ENCODE measurements at regions not wholly inside any gene's neighbourhood (a gene's known extent, or its start where the extent isn't known, plus 50 kb on each side); places are given as distances from the start of the nearest gene placed in this dataset.

DNA sequence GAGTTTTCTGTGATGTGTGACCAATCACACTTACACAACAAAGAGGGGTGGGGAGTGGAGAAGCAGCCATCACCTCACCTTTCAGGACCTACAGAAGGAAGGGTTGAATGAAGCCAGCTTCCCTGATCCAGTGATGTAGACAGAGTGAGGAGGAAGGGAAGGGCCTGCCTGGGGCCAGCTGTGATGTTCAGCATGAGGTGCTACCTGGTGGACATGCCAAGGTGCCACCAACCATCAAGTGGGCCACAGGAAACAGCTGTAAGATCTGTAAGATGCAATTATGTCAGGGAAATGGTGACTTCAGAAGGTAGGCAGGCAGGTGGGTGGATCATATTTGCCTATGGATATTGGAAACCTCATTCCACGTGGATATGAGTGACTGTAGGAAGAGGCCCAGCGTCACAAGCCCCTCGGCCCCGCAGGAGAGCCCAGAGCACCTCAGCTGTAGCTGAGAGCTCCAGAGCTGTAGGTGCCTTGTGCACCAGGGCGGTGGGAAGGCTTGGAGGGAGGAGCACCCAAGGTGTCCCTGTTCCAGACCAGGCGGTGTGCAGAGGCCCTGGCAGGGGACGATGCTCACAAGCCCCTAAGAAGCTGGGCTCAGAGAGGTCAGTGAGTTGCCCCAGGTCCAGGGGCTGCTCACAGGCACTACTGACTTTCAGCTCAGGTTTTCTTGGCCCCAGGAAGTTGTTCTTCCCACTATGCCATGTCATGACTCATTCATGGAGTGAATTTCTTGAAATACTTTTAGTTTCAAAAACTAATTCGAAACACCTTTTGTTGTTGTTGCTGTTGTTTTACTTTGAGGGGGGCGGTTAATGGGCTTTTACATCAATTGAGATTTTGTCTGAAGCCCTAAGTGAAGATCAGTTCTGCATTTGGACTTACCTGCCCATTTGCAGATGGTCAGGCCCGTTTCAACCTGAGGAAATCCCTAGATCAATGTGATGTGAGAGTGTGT, 94.2 kb upstream of the ALDH1A3 start:
- DNase-seq: no peak

GRCh38 chr15:100786139-100786531, 93.5 kb upstream of the ALDH1A3 start:
- DNase-seq: no peak

DNA sequence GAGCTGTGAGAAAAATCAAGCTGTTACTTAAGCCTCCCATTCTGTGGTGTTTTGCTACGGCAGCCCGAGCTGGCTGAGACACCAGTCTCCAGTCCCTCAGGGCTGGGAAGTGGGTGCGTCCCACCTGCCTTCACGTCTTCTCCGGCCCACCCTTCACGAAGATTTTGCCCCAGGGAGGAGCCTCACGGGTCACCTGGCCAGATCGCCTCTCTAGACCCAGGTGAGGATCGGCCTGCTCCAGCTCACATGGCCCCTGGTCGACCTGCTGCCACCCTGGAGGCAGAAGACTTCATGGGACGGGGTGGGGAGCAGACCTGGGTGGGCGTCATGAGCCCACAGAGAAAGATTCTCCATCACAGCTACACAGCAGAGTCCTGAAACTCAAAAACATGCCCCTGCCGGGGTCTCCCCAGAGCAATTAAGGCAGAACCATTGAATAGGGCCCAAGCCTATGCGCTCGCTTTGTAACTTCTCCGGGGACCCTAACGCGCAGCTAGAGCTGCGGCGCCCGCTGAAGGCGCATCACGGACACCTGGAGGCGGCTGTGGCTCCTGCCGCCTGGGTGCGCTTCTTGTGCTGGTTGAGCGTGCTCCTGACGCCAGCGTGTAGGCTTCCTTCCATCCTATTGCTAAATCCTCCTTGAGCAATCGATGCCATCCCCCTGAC, 92.6 kb upstream of the ALDH1A3 start:
- no peak for DNase-seq

DNA sequence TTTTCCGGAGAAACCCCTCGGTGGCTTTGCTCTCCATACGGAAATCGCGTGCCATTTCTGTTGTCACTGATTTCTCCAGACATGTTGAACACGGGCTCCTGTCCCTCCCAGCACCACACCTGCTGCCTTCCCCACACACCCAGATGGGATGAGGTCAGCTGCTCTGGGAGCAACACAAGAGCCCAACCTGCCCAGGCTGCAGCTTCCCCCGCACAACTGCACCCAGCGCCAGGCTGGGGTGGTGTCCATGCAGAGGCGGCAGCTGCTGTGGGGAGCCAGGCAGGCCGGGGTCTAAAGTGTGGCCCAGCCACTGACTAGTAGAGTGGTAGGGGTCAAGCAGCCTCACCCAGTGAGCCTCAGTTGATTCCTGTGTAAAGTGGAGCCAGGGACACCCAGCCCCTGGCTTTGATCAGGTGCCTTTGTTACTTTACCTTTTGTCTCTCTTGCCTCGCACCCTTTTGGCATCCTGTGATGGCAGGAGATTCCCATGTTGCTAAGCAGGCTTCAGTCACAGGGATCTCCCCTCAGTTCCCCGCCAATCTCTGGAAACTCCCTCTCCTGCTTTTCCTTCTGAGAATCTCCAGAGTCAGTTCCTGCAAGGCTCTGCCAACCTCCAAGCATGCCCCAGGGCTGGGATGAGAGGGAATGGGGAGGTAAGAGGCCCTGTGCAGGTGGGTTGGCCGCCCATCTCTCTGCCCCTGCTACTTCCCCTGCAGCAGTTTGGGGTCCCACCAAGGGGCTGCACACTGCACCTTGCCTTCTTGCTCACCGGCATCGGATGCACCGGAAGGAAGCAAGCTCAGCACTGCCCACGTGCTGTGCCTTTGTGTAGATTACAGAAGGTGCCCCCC, 91.8 kb upstream of the ALDH1A3 start:
- DNase-seq: no peak

DNA sequence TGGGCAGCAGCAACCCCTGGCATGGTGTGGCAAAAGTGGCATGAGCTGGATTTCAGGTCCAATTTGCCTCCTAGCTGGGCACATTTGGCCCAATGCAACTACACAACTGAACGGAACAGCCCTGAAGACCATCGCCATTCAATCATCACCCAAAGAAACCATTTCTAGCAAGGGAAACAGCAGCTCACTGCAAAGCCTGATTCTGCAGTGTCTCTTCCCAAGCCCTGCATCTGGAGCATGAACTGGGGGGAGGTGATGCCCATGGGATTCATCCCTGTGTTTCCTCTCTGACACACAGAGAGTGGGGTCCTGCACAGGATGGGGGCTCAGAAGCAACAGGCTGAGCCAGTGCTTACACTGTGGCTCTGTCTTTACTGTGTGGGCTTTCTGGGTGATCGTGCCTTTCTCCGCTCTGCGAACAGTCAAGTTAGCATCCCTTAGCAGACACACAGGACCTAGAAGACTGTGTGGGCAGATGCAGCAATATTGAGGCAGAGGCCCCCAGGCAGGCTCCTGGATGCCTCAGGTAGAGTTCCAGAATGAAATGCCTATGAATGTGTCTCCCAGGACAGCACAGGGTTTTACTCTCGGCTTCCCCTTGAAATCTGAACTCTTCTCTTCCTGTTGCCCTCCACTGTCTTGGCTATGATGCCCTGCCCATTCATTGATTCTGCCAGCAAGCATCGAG, 91.1 kb upstream of the ALDH1A3 start:
- DNase-seq: no peak

DNA sequence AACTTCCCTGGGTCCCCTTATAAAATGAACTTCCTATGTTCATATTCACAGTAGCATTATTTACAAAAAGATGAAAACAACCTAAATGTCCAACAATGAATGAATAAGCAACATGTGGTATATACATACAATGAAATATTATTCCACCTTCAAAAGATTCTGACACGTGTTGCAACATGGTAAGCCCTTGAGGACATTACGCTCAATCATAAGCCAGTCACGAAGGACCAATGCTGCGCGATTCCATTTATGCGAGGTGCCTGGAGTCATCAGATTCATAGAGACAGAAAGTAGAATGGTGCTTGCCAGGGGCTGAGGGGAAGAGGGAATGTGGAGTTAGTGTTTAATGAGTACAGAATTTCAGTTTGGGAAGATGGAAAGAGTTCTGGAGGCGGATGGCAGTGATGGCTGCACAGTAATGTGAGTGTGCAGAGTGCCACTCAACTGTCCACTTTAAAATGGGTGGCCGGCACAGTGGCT, 88.8 kb upstream of the ALDH1A3 start:
- no peak for DNase-seq

- no peak for DNase-seq
These were observed 85.6 kb upstream of the ALDH1A3 start for GRCh38 chr15:100794008-100794407.

DNA sequence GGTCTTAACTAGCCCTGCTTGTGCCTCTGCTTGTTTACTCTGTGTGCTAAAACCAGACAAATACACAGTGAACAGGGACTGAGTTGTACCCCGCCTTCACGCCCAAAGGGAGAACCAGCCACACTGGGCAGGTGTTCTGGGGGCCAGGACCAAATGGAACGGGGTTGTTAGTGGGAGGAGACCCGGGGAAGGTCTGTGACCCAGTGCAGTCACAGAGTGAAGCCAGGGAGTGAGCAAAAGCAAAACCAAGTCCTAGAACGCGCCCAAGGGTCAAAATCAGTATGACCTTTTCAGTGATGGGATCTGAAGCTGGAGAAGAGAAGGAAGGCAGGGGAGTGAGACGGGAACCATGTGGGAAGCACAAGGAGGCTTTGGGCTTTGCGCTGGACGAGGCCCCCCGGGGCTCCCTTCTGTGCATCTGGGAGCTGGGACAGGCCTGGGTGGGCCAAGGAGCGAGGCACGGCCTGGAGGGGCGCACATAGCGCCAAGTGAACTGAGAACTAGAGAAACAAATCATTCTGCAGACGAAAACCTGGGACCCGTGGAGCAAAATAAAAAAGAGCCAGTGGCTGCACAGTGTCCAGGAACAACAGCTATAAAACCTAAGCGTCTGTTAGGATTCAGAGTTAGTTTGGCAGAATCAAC, 78.3 kb upstream of the ALDH1A3 start:
- no peak for DNase-seq

- DNase-seq: no peak
These were observed 77.0 kb upstream of the ALDH1A3 start for GRCh38 chr15:100802421-100803170.

GRCh38 chr15:100803171-100803440, 76.5 kb upstream of the ALDH1A3 start:
- DNase-seq: no peak

DNA sequence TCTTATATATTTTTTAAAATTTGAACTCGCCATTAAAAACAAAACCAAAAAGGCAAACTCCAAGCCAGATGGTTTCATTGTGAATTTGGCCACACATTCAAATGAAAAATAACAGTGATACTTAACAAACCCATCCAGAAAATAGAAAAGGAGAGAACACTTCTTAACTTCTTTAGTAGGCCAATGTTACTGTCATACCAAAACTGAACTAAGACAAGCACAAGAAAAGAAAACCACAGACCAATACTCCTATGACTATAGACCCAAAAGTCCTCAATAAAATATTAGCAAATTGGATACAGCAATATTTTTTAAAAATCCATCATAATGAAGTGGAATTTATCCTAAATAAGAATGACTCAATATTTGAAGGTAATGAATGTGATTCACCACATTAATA, 73.5 kb upstream of the ALDH1A3 start:
- DNase-seq: no peak

DNA sequence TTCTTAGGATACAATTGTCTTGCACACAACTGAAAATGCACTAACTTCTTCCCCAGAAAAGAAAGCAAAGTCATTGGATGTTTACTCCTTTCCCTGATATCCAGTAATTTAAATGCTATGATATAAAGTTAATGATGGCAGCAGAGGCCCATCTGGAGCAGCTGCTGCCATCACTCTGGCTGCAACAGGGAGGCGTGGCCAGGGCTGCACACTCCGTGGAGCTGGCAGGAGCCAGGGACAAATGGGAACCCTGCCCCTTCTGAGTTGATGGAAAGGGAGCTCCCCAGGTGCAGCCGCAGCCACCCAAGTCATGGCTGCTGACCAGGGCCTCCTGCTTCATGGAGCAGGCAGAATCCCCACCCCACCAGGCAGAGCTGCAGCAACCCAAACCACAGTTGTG, 72.6 kb upstream of the ALDH1A3 start:
- no peak for DNase-seq

GRCh38 chr15:100808691-100809090, 70.9 kb upstream of the ALDH1A3 start:
- no peak for DNase-seq

DNA sequence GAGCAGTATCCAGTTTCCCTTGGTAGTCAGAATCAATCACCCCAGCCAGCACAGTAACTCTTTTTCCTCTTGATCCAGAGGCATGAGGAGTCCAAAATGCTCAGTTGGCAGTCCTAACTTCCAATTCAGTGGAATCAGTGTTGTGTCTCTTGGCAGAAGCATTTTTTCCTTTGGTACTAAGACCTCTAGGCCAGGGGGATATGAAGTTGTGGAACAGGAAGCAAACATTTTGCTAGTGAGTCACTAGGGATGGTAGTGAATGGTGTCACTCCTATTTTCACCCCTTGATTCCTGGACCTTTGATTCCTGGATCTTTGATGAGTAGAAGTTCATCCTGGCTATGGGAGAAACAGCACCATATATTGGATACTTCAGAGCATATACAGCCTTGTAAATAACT, 70.5 kb upstream of the ALDH1A3 start:
- DNase-seq: no peak

- no peak for DNase-seq
These were observed 70.0 kb upstream of the ALDH1A3 start for GRCh38 chr15:100809587-100809986.

- no peak for DNase-seq
These were observed 69.4 kb upstream of the ALDH1A3 start for GRCh38 chr15:100810229-100810628.

- no peak for DNase-seq
These were observed 68.8 kb upstream of the ALDH1A3 start for GRCh38 chr15:100810831-100811230.

- DNase-seq: no peak
These were observed 66.8 kb upstream of the ALDH1A3 start for GRCh38 chr15:100812802-100813201.

- no peak for DNase-seq
These were observed 60.7 kb upstream of the ALDH1A3 start for GRCh38 chr15:100818927-100819326.

DNA sequence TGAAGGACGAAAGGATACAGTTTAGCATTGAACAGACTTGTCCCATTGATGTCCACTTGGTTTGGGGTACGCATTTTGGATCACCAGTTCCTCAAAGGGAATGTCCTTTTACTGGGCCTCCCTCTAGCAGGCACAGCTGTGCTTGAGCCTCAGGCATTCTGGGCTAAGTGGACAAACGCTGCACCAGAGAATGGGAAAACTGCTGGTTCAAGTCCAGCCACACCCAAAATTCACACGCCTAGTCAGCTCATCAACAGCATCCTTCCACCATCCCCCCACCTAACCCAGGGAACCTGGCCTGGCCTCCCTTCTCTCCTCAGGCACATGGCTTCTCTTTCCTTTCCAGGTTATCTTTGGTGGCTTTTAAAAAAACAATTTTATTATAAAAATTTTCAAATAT, 59.1 kb upstream of the ALDH1A3 start:
- no peak for DNase-seq

DNA sequence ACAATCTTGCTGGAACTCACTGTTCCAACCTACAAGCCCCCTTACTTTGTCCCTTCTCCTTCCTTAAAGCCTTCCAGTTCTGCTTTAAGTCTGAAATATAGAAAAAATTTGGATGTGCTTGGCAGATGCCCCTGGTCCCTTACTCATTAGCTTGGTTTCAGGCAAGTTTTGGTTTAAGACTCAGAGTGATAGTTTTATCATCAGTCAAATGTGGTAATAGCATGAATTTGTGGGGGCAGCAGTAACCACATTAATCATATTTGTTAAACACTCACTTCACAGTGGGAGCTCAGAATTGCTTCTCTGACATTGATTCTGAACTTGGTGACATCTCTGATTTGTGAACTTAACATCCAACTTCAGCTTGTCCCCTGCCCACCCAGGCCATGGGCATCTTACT, 58.3 kb upstream of the ALDH1A3 start:
- no peak for DNase-seq

- no peak for DNase-seq
These were observed 55.4 kb upstream of the ALDH1A3 start for GRCh38 chr15:100824211-100824610.

Measured in NCI-H2029 (cell line).